ENCODE measurements at regions not wholly inside any gene's neighbourhood (a gene's known extent, or its start where the extent isn't known, plus 50 kb on each side); places are given as distances from the start of the nearest gene placed in this dataset.

DNA sequence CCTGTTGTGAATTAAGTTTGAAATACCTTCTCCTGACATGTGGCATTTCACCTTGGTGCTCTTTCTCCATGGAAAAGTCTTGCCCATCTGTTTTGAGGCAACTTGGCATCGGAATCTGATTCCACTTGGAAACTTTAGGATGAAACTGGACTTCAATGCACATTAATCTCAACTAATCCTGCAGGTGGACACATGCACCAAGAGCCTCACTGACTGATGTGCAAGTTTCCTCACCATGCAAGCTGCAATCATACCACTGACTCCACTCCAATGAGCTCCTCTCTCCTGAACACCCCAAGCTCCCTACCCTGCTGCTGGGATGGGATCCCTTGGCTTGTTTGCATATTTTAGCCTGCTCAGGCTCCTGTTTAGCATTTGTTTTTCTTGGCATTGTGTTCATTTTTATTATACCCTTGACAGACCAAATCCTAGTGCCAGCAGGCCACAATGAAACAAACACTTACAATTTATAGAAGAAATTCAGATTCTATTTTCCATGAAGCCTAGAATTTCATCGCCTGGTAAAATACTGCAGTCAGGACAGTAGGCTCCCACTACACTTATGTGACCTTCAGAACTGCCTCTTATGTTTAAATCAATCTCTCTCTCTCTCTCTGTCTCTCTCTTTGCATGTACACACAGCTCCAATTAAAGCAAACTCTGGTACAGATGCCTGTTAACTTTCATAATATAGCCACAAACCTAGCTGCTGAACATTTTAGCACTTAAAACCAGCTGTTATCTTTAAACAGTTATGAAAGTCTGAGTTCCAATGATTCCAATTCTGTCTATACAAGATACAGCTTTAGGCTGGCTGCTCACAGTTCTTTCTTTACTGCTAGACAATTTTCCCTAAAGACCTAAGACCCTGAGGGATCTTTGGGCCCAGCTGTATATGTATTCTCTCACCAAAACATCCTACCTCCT is 141.5 kb downstream of the OSR1 start:
- Histone ChIP-seq H3K4me2 (ENCODE audit: control insufficient read depth, extremely low read depth, insufficient read depth, low read depth, low read length) (no peak overlapping the region), H3K36me3 (ENCODE audit: control insufficient read depth in 2 of 2, extremely low read depth in 1 of 2, insufficient read depth in 2 of 2, low read length in 2 of 2) (no peaks in the 10 kb centered on the region), H2AFZ (ENCODE audit: control insufficient read depth, low read length) (no peak overlapping the region), H3K4me3 (ENCODE audit: control insufficient read depth in 2 of 3, extremely low read depth in 1 of 3, insufficient read depth in 2 of 3, low read depth in 1 of 3, low read length in 3 of 3) (no peak overlapping the region), H3K9me1 (ENCODE audit: control insufficient read depth, extremely low read depth, insufficient read depth, low read length) (no peaks in the 10 kb centered on the region), H3K27ac (ENCODE audit: control insufficient read depth, insufficient read depth, low read length) (no peak overlapping the region), H3K27me3 (ENCODE audit: control insufficient read depth, extremely low read depth, insufficient read depth, low read length) (no peaks in the 10 kb centered on the region), H3K9ac (ENCODE audit: control insufficient read depth, extremely low read depth, insufficient read depth, low read length) (no peak overlapping the region), H3K4me1 (ENCODE audit: control insufficient read depth, extremely low read depth, insufficient read depth, low read length) (no peaks in the 10 kb centered on the region), H3K79me2 (ENCODE audit: control insufficient read depth, insufficient read depth, low read length) (no peaks in the 10 kb centered on the region), H4K20me1 (ENCODE audit: control insufficient read depth, extremely low read depth, insufficient read depth, low read length) (no peaks in the 10 kb centered on the region), H3K9me3 (ENCODE audit: control insufficient read depth, low read depth, low read length) (no peaks in the 10 kb centered on the region)
- dilution Hi-C loops (cut with MboI; ENCODE audit: extremely low pct_ligation_motif_present, low sequenced_read_pairs) = no loop called here
- DNase-seq (ENCODE audit: low read depth, low spot score) = no peak
- TF ChIP-seq, protein P1, sequence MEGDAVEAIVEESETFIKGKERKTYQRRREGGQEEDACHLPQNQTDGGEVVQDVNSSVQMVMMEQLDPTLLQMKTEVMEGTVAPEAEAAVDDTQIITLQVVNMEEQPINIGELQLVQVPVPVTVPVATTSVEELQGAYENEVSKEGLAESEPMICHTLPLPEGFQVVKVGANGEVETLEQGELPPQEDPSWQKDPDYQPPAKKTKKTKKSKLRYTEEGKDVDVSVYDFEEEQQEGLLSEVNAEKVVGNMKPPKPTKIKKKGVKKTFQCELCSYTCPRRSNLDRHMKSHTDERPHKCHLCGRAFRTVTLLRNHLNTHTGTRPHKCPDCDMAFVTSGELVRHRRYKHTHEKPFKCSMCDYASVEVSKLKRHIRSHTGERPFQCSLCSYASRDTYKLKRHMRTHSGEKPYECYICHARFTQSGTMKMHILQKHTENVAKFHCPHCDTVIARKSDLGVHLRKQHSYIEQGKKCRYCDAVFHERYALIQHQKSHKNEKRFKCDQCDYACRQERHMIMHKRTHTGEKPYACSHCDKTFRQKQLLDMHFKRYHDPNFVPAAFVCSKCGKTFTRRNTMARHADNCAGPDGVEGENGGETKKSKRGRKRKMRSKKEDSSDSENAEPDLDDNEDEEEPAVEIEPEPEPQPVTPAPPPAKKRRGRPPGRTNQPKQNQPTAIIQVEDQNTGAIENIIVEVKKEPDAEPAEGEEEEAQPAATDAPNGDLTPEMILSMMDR (optimal IDR thresholded peaks at IDR 0.05 in 1 of 3, IDR thresholded peaks at IDR 0.05 in 1 of 3, conservative IDR thresholded peaks at IDR 0.05 in 1 of 3; ENCODE audit: extremely low read depth in 1 of 3, insufficient read depth in 2 of 3, low read length in 3 of 3) = no peak
- no peak for TF ChIP-seq EZH2 (IDR thresholded peaks at IDR 0.05; ENCODE audit: low read length)
- no peak for FAIRE-seq

DNA sequence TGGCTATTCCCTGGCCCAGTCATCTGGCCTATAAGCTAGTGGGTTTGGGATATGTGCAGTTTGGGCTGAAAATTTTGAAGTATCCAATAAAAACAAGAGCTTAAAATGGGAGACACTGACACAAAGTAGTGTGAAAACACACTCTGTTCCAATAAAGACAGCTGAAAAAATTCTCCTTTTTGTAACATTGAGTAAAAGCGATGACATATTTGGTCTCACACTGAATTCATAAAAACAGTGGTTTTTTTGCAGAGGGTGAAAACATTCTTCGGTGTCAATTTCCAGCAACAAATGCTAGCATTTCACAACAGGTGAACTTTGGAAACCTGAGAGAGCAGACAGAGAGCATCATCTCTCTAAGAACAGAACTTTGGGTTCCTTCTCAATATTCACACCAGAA is 142.2 kb downstream of the OSR1 start:
- no peaks in the 10 kb centered on the region for H4K20me1 ChIP-seq (ENCODE audit: control insufficient read depth, extremely low read depth, insufficient read depth, low read length)
- H3K4me2 ChIP-seq (ENCODE audit: control insufficient read depth, extremely low read depth, insufficient read depth, low read depth, low read length) = no peak overlapping the region
- FAIRE-seq = no peak
- no peak overlapping the region for H3K4me3 ChIP-seq (ENCODE audit: control insufficient read depth in 2 of 3, extremely low read depth in 1 of 3, insufficient read depth in 2 of 3, low read depth in 1 of 3, low read length in 3 of 3)
- no peak overlapping the region for H3K9ac ChIP-seq (ENCODE audit: control insufficient read depth, extremely low read depth, insufficient read depth, low read length)
- H3K27ac ChIP-seq (ENCODE audit: control insufficient read depth, insufficient read depth, low read length) = no peak overlapping the region
- no peak for TF ChIP-seq EZH2 (IDR thresholded peaks at IDR 0.05; ENCODE audit: low read length)
- TF ChIP-seq, protein P1 (optimal IDR thresholded peaks at IDR 0.05 in 1 of 3, IDR thresholded peaks at IDR 0.05 in 1 of 3, conservative IDR thresholded peaks at IDR 0.05 in 1 of 3; ENCODE audit: extremely low read depth in 1 of 3, insufficient read depth in 2 of 3, low read length in 3 of 3) = no peak
- no peaks in the 10 kb centered on the region for H3K4me1 ChIP-seq (ENCODE audit: control insufficient read depth, extremely low read depth, insufficient read depth, low read length)
- H3K9me1 ChIP-seq (ENCODE audit: control insufficient read depth, extremely low read depth, insufficient read depth, low read length) = no peaks in the 10 kb centered on the region
- DNase-seq (ENCODE audit: low read depth, low spot score) = no peak
- H3K27me3 ChIP-seq (ENCODE audit: control insufficient read depth, extremely low read depth, insufficient read depth, low read length) = no peaks in the 10 kb centered on the region
- no peaks in the 10 kb centered on the region for H3K36me3 ChIP-seq (ENCODE audit: control insufficient read depth in 2 of 2, extremely low read depth in 1 of 2, insufficient read depth in 2 of 2, low read length in 2 of 2)
- dilution Hi-C loops (cut with MboI; ENCODE audit: extremely low pct_ligation_motif_present, low sequenced_read_pairs) = no loop called here
- H3K79me2 ChIP-seq (ENCODE audit: control insufficient read depth, insufficient read depth, low read length) = no peaks in the 10 kb centered on the region
- no peaks in the 10 kb centered on the region for H3K9me3 ChIP-seq (ENCODE audit: control insufficient read depth, low read depth, low read length)
- H2AFZ ChIP-seq (ENCODE audit: control insufficient read depth, low read length) = no peak overlapping the region

Measured in keratinocyte (primary cell).